Choroid plexus epithelial cell (primary cell): ENCODE measurements at regions not wholly inside any gene's neighbourhood (a gene's known extent, or its start where the extent isn't known, plus 50 kb on each side); places are given as distances from the start of the nearest gene placed in this dataset.

Source experiments
- DNase-seq: peaks from one replicate; pipeline ENCODE4 v3.0.0-alpha.2; 2010; ENCODE audit warnings: low read depth
- H3K4me3 ChIP-seq: 2 replicates; pipeline ENCODE4 v1.5.1; 2011; ENCODE audit warnings: low read depth, mild to moderate bottlenecking, control low read depth, low read length, moderate library complexity
- CTCF ChIP-seq: conservative IDR thresholded peaks from 2 replicates; pipeline ENCODE4 v1.5.1; 2011; ENCODE audit warnings: low read depth, mild to moderate bottlenecking, control low read depth, inconsistent platforms, low read length, moderate library complexity

GRCh38 chrX:69022430-69022829 is 142.8 kb downstream of the PJA1 start:
- TF ChIP-seq CTCF, result no peak
- no peak overlapping the region for H3K4me3 ChIP-seq
- DNase-seq, result no peak

GRCh38 chrX:69021141-69021960 is 143.9 kb downstream of the PJA1 start:
- TF ChIP-seq CTCF, result no peak
- no peak for DNase-seq
- H3K4me3 ChIP-seq, result no peak overlapping the region

- H3K4me3 ChIP-seq, result no peak overlapping the region
- DNase-seq, result no peak
- TF ChIP-seq CTCF, result no peak
Measured at GRCh38 chrX:69020316-69020715, 144.9 kb downstream of the PJA1 start.

GRCh38 chrX:69019073-69019890 is 146.0 kb downstream of the PJA1 start:
- no peak for DNase-seq

GRCh38 chrX:69018416-69019072 is 146.7 kb downstream of the PJA1 start:
- DNase-seq, result no peak
- H3K4me3 ChIP-seq, result no peak overlapping the region
- TF ChIP-seq CTCF, result no peak

More at GRCh38 chrX:69019073-69019890, 146.0 kb downstream of the PJA1 start:
- no peak for TF ChIP-seq CTCF
- H3K4me3 ChIP-seq, result no peak overlapping the region

GRCh38 chrX:69016293-69016941 is 148.8 kb downstream of the PJA1 start:
- DNase-seq, result no peak
- no peak overlapping the region for H3K4me3 ChIP-seq
- TF ChIP-seq CTCF, result no peak
